GM12864 (cell line): ENCODE measurements at regions not wholly inside any gene's neighbourhood (a gene's known extent, or its start where the extent isn't known, plus 50 kb on each side); places are given as distances from the start of the nearest gene placed in this dataset.

Experiments
- DNase-seq: peaks from one replicate; pipeline ENCODE4 v3.0.0-alpha.2; 2011; ENCODE audit warnings: low read depth
- H3K4me3 ChIP-seq: 2 replicates; pipeline ENCODE4 v1.5.1; 2011; ENCODE audit warnings: mild to moderate bottlenecking, low read depth, low read length, control low read depth
- TF ChIP-seq, protein P1 (sequence below): IDR thresholded peaks from 2 replicates; pipeline ENCODE4 v1.5.1; 2011; ENCODE audit warnings: low read depth, mild to moderate bottlenecking, moderate library complexity, low read length, control low read depth, inconsistent platforms; ENCODE audit errors: missing control alignments

DNA sequence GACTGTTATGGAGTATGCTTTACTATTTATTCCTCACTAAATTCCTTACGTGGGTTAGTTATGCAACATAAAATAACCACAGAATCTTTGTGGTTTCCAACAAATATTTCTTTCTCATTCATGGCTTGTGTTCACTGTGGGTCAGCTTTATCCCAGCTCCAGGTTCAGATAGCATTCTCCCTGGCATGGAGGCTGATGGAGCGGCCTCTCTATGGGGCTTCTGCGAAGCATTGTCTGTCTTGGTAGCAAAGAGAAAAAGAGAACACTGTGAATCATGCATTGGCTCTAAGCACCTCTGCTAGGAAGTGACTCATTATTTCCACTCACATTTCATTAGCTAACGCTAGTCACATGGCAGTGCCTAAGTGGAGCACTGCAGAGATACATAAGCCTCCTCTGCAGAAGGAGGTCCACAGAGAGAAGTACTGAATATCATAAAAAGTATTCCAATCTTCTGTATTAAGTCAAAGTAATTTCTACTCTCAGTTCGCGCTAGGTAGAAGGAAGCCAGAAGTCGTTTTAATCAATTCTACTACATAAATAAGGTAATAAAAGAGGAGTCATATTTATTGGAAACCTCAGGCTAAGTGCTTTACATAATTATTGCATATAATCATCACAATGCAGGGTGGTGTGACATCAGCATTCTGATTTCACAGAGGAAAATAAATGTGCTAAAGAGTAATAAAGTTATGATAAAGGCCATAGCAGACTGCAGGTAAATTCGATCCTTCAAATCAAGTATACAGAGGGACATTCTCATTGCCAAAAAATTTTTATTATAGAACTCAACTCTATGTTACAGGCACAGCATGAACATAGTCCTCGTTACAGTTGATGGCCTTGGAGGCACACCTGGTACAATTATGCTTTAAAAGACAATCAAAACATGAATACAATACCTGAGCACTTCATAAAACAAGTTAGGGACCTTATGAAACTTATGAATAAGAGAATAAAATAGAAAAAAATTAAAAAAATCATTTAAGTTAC is 531.1 kb downstream of the CETN3 start:
- no peak for DNase-seq
- TF ChIP-seq, protein P1, sequence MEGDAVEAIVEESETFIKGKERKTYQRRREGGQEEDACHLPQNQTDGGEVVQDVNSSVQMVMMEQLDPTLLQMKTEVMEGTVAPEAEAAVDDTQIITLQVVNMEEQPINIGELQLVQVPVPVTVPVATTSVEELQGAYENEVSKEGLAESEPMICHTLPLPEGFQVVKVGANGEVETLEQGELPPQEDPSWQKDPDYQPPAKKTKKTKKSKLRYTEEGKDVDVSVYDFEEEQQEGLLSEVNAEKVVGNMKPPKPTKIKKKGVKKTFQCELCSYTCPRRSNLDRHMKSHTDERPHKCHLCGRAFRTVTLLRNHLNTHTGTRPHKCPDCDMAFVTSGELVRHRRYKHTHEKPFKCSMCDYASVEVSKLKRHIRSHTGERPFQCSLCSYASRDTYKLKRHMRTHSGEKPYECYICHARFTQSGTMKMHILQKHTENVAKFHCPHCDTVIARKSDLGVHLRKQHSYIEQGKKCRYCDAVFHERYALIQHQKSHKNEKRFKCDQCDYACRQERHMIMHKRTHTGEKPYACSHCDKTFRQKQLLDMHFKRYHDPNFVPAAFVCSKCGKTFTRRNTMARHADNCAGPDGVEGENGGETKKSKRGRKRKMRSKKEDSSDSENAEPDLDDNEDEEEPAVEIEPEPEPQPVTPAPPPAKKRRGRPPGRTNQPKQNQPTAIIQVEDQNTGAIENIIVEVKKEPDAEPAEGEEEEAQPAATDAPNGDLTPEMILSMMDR = no peak
- H3K4me3 ChIP-seq = no peak overlapping the region

DNA sequence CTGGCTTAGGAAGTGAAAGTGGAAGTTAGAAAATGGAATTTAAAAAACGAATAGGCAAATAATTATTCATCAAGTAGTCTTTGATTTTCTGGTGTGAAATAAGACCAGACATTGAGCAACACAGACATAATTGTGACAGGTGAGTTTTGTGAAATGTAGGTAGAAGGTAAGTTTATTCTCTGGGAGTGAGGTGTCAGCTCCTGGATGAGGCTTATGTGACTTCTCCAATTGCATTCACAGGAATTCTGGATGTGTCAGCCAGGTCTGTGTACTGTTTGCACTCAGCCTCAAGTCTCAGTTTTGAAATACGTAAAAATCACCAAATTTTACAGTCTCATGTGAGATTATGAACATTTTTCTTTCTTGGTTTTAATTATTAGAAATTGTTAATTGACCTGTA is 537.6 kb downstream of the CETN3 start:
- no peak overlapping the region for H3K4me3 ChIP-seq
- no peak for DNase-seq
- TF ChIP-seq, protein P1 = no peak

DNA sequence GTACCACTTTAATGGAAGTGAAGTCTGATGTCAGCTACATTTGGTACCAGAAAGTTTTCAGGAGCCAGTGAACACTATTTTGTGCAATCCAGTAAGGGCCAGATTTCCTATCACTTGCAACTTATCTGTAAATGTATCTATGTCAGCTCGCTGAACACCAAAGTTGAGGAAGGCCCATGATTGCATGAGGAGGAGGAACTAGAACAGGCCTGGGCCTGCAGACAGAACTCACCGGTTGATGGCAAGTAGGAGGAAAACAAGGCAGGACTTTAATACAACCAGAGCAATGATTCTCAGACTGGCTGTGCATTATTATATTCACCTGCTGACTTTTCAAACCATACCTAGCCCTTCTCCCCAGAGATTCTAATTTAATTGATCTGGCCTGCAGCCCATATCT is 540.2 kb downstream of the CETN3 start:
- no peak overlapping the region for H3K4me3 ChIP-seq
- DNase-seq = no peak
- TF ChIP-seq, protein P1 = no peak

DNA sequence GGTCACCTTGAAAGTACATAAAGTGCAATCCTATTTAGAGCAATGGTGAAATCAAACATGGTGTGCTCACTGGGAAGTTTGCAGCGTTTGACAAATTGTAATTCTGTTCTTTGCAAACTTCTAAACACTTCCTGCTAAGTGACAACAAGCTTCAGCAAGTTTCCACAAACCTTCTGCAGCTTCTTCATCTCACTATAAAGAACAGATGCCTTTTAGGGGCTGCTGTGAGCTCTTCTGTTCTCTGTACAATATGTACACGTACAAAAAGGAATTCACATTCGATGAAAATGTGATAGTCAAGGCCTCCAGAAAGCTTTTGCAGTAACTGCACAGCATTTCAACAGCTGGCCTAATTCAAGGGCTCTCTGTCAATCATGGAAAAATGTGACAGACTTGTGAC is 543.1 kb downstream of the CETN3 start:
- TF ChIP-seq, protein P1 = no peak
- DNase-seq = no peak
- H3K4me3 ChIP-seq = no peak overlapping the region

DNA sequence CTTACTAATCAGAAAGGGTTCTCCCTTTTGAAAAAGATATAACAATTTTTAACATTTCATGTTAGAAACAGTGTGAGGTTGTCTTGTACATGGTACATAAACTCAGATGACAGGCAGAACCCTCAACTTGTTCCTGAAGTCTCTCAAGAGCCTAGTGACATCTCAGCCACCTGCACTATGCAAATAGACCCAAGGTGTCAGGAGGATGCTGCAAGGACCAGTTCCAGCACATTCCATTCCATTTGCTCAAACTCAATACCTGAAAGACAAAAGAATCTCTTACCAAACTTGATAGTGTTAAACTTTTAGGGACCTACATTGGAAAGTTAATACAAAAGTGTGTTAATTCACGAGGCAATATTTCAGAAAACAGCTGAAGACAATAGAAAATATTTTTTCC is 544.6 kb downstream of the CETN3 start:
- TF ChIP-seq, protein P1 = no peak

DNA sequence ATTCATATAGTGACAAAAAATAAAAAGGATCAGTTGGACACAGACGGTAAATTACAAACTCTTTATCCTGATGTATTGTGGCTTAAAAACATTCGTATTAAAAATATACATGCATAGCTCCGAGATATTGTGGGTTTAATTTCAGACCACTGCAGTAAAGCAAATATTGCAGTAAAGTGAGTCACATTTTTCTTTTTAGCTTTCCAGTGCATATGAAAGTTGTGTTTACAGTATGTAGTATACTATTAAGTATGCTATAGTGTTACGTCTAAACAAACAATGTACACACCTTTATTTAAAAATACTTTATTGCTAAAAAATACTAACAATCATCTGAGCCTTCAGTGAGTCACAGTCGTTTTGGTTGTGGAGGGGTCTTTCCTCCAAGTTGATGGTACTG is 551.8 kb downstream of the CETN3 start:
- TF ChIP-seq, protein P1 = no peak

More for the DNA sequence above, 544.6 kb downstream of the CETN3 start:
- no peak for DNase-seq
- H3K4me3 ChIP-seq = no peak overlapping the region

DNA sequence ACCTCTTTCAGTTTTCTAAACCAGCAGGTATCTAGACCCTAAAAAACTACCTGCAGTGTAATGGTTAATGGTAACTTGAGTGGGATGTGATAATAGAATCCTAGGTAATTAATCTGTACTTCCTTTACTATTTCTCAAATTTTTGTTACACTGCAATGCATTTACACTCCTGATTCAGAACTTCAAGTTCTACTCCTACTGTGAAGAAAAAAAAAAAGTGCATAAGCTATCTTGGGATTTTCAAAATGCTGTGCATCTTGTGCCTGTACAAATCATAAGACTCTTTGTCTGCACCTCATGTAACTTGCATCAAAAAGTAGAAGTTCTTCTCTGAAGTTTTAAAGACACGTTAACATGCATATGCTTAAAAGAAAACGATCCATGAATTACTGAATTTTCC is 554.1 kb downstream of the CETN3 start:
- TF ChIP-seq, protein P1 = no peak
- no peak overlapping the region for H3K4me3 ChIP-seq
- DNase-seq = no peak

More for the DNA sequence above, 551.8 kb downstream of the CETN3 start:
- DNase-seq = no peak
- no peak overlapping the region for H3K4me3 ChIP-seq
